HG03139 (cell line): ENCODE measurements at regions not wholly inside any gene's neighbourhood (a gene's known extent, or its start where the extent isn't known, plus 50 kb on each side); places are given as distances from the start of the nearest gene placed in this dataset.
"Not testable (repeated sequence)": the region's sequence is repeated elsewhere in the genome, so short reads cannot be mapped to it uniquely, and the experiment has no call there.

Experiments
- ATAC-seq: cut with Tn5 transposase; IDR thresholded peaks from one replicate; pipeline ENCODE4 v1.9.1; 2021; ENCODE audit not compliant: unreplicated experiment

- ATAC-seq: no peak
These were observed 217.6 kb downstream of the POTED start for GRCh38 chr21:13827201-13827600.

GRCh38 chr21:13826511-13826910 lies 216.9 kb downstream of the POTED start:
- not testable (repeated sequence) for ATAC-seq

- not testable (repeated sequence) for ATAC-seq
These were observed 215.7 kb downstream of the POTED start for GRCh38 chr21:13825218-13825778.

- not testable (repeated sequence) for ATAC-seq
These were observed 210.7 kb downstream of the POTED start for GRCh38 chr21:13820286-13820685.

- not testable (repeated sequence) for ATAC-seq
These were observed 202.6 kb downstream of the POTED start for GRCh38 chr21:13812191-13812590.

- ATAC-seq: not testable (repeated sequence)
These were observed 201.0 kb downstream of the POTED start for GRCh38 chr21:13810559-13810958.

- not testable (repeated sequence) for ATAC-seq
These were observed 196.9 kb downstream of the POTED start for GRCh38 chr21:13806444-13806843.

- ATAC-seq: not testable (repeated sequence)
These were observed 193.2 kb downstream of the POTED start for GRCh38 chr21:13802757-13803156.
